GM20000 (cell line): ENCODE measurements at regions not wholly inside any gene's neighbourhood (a gene's known extent, or its start where the extent isn't known, plus 50 kb on each side); places are given as distances from the start of the nearest gene placed in this dataset.

ENCODE experiments used
- DNase-seq: peaks from one replicate; pipeline ENCODE4 v3.0.0; 2012; ENCODE audit warnings: low spot score
- TF ChIP-seq, protein P1 (sequence below): IDR thresholded peaks from 2 replicates; pipeline ENCODE4 v1.5.1; 2012; ENCODE audit warnings: mild to moderate bottlenecking, control low read depth; ENCODE audit errors: extremely low read depth, missing control alignments

DNA sequence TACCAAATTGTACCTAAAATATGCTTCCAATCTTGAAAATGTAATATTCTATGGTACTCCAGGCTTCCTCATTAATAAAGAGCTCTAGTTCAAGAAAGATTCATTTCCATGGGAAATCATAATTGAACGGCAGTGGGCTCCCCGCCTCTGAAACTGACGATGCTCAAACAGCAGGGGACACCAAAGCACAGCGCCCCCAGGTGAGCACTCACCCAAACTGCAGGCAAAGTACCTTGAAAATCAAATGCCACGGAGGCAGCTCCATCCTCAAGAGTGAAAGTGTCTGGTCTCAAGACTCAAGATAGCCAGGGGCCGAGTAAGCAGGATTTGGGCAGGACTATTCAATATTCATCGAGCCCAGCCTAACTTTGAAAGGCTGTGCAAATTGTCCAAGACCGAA lies 217.4 kb upstream of the TNRC6C start:
- TF ChIP-seq, protein P1, sequence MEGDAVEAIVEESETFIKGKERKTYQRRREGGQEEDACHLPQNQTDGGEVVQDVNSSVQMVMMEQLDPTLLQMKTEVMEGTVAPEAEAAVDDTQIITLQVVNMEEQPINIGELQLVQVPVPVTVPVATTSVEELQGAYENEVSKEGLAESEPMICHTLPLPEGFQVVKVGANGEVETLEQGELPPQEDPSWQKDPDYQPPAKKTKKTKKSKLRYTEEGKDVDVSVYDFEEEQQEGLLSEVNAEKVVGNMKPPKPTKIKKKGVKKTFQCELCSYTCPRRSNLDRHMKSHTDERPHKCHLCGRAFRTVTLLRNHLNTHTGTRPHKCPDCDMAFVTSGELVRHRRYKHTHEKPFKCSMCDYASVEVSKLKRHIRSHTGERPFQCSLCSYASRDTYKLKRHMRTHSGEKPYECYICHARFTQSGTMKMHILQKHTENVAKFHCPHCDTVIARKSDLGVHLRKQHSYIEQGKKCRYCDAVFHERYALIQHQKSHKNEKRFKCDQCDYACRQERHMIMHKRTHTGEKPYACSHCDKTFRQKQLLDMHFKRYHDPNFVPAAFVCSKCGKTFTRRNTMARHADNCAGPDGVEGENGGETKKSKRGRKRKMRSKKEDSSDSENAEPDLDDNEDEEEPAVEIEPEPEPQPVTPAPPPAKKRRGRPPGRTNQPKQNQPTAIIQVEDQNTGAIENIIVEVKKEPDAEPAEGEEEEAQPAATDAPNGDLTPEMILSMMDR: peak; percentile 55
- DNase-seq: no peak

DNA sequence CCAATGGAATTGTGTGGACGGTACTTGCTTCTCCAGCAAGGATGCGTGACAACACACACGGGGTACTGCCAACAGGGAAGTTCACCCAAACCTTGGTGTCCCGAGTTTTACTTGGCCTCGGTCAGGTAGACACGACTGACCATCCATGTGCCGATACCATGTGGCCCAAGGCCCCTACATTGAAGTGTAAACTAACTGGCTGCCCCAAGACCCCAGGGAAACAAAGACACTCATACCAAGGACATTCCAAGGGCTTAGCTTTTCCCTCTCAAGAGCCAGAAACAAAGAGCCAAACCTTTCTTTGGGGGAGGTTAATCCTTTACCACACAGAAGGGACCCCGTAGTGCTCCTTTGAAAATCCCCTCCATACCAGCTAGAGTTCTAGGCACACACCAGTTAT lies 215.9 kb upstream of the TNRC6C start:
- TF ChIP-seq, protein P1: no peak
- no peak for DNase-seq

GRCh38 chr17:77744066-77744988 lies 214.2 kb upstream of the TNRC6C start:
- TF ChIP-seq, protein P1: no peak
- no peak for DNase-seq

- DNase-seq: no peak
- TF ChIP-seq, protein P1: no peak
Observed at GRCh38 chr17:77745702-77746101, 212.8 kb upstream of the TNRC6C start.

DNA sequence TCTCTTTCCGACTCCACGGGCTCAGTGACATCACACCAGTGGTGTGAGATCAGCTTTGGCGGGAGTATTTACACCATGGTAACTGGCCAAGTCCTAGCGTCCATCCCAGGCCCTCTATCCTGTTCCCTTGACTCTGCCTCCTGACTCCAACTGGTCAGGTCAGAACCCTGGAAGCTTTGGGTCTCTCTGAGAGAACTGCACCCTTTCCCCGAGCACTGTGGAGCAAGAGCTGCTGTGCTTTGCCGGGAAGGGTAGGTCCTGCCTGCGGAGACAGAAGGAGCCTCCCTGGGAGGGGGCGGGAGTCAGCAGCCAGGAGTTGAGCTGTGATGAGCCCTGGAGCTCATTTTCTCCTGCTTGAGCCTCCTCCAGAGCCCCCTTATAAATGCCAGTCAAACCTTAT lies 212.1 kb upstream of the TNRC6C start:
- DNase-seq: no peak

DNA sequence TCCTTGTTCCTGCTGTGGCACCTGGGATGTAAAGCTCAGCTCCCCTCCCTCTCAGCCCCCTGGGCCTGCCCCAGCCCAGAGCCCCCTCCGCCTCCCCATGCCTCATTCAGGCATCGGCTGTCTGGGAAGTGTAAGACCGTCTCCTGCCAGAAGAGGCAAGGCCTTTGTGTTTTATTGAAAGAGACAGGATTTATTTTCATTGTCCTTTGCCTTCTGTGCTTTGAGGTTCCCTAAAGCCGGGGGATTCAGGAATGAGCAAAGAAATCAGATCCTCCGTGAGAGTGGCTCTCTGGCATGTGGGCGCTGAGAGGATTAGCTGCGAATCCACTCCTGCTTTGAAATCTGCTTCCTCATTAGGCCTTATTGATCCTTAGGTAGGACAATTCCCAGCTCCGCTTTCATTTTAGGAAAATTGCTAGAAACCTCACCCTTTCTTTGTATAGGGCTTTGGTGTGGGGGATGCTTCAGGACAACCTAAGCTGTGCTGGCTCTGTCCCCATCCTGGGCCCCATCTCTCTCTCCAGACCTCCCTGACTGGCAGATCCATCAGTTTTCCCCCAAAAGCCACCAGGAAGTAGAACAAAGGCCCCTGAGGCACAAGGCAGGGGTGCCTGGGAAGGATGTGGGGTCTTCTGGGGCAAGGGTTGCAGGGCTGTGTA lies 211.5 kb upstream of the TNRC6C start:
- DNase-seq: no peak
- TF ChIP-seq, protein P1: no peak

More for the DNA sequence above, 212.1 kb upstream of the TNRC6C start:
- TF ChIP-seq, protein P1: no peak

DNA sequence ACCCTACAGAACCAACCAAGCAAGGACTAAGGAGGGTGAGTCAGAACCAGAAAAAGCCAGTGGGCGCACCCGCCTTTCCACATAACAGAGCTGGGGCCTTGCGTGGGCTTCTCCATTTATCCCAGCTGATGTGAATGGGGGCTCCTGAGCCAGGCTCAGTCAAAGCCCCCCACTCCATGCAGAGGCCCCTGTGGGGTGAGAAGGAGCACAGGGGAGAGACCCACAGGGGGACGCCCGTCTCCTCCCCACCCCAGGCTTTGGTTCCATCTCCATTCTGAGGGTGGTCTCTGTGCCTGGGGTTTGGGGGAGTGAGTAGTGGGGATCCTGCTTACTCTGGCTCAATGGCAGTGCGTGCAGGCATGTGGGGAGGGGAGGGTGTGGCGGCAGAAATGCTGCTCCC lies 210.1 kb upstream of the TNRC6C start:
- no peak for DNase-seq
- TF ChIP-seq, protein P1: no peak
